A673 (cell line): ENCODE measurements at regions not wholly inside any gene's neighbourhood (a gene's known extent, or its start where the extent isn't known, plus 50 kb on each side); places are given as distances from the start of the nearest gene placed in this dataset.

Source experiments
- BruUV-seq: library from RNA; stranded (reverse); fragments of 400-500 nt; replicated peaks from 2 replicates; lab custom pipeline; 2021; lab: Mats Ljungman, UMichigan
- CTCF ChIA-PET: fragments of 300-600 bp; sonication (Branson Sonifier 250); formaldehyde crosslinking; loops from one replicate; lab custom pipeline; 2022; ENCODE audit warnings: antibody characterized with exemption; lab: Charles Lee
- POLR2A ChIA-PET: fragments of 300-600 bp; sonication (Branson Sonifier 250); formaldehyde crosslinking; loops from one replicate; lab custom pipeline; 2022; ENCODE audit warnings: antibody characterized with exemption; ENCODE audit not compliant: low non-redundant PET; lab: Charles Lee
- DNase-seq: peaks from one replicate; pipeline ENCODE4 v3.0.0-alpha.2; 2015; ENCODE audit warnings: low spot score
- H3K27ac ChIP-seq: fragments of 200-600 bp; sonication (generic); 2 replicates; pipeline ENCODE4 v1.5.1; 2016; ENCODE audit warnings: mixed run types, low read depth, mild to moderate bottlenecking, mixed read lengths, antibody characterized with exemption, low read length; ENCODE audit not compliant: poor library complexity, severe bottlenecking
- H3K27me3 ChIP-seq: fragments of 200-600 bp; sonication (generic); replicated peaks from 2 replicates; pipeline ENCODE4 v1.6.1; 2017; ENCODE audit warnings: mixed run types, low read depth, mild to moderate bottlenecking, mixed read lengths, antibody characterized with exemption, low read length; ENCODE audit not compliant: insufficient read depth, poor library complexity
- H3K36me3 ChIP-seq: fragments of 200-600 bp; sonication (generic); 2 replicates; pipeline ENCODE4 v1.6.1; 2016; ENCODE audit warnings: mixed run types, mild to moderate bottlenecking, mixed read lengths, antibody characterized with exemption, low read length; ENCODE audit not compliant: insufficient read depth, poor library complexity, severe bottlenecking
- H3K4me1 ChIP-seq: fragments of 200-600 bp; sonication (generic); 2 replicates; pipeline ENCODE4 v1.6.1; 2017; ENCODE audit warnings: mixed run types, mild to moderate bottlenecking, mixed read lengths, antibody characterized with exemption, low read length; ENCODE audit not compliant: insufficient read depth, poor library complexity, severe bottlenecking
- H3K4me3 ChIP-seq: fragments of 200-600 bp; sonication (generic); 2 replicates; pipeline ENCODE4 v1.5.1; 2016; ENCODE audit warnings: low read depth, mixed run types, mild to moderate bottlenecking, mixed read lengths, low read length; ENCODE audit not compliant: poor library complexity, severe bottlenecking
- H3K9me3 ChIP-seq: fragments of 200-600 bp; sonication (generic); 2 replicates; pipeline ENCODE4 v1.6.1; 2016; ENCODE audit warnings: mixed run types, low read depth, mild to moderate bottlenecking, mixed read lengths, antibody characterized with exemption, low read length; ENCODE audit not compliant: poor library complexity, severe bottlenecking
- CTCF ChIP-seq: fragments of 300-800, 200-600 bp; sonication (generic); conservative IDR thresholded peaks from 2 replicates; pipeline ENCODE4 v1.5.1; 2017; ENCODE audit warnings: low read depth, mild to moderate bottlenecking, antibody characterized with exemption, low read length, moderate library complexity, mixed read lengths
- EZH2 ChIP-seq: fragments of 200-600 bp; sonication (generic); IDR thresholded peaks from 2 replicates; pipeline ENCODE4 v1.6.1; 2017; ENCODE audit warnings: borderline replicate concordance, low read depth, mild to moderate bottlenecking, mixed read lengths, antibody characterized with exemption, low read length; ENCODE audit not compliant: poor library complexity, severe bottlenecking
- intact Hi-C: fragments of 100-400 bp; cut with micrococcal nuclease; formaldehyde crosslinking; loops from one replicate; pipeline ENCODE4 v1.10.0; 2022; ENCODE audit not compliant: unreplicated experiment

GRCh38 chr20:46801003-46801702 lies 91.7 kb downstream of the SLC2A10 start:
- no TSS peak for BruUV-seq
- Histone ChIP-seq H3K27me3 (peaks cover 44% of the 10 kb centered on the region), H3K36me3 (no peaks in the 10 kb centered on the region), H3K27ac (no peak overlapping the region), H3K9me3 (no peaks in the 10 kb centered on the region), H3K4me3 (no peak overlapping the region), H3K4me1 (no peaks in the 10 kb centered on the region)
- ChIA-PET CTCF (no interaction called here), POLR2A (no interaction called here)
- no peak for TF ChIP-seq EZH2
- no peak for TF ChIP-seq CTCF
- DNase-seq, result no peak
- intact Hi-C loops, result no loop called here

- H3K4me1 ChIP-seq, result no peaks in the 10 kb centered on the region
- H3K27ac ChIP-seq, result no peak overlapping the region
- POLR2A ChIA-PET, result no interaction called here
- no TSS peak for BruUV-seq
- TF ChIP-seq EZH2 (no peak), CTCF (no peak)
- H3K27me3 ChIP-seq, result peaks cover 44% of the 10 kb centered on the region
- no peak overlapping the region for H3K4me3 ChIP-seq
- no peaks in the 10 kb centered on the region for H3K9me3 ChIP-seq
- no peaks in the 10 kb centered on the region for H3K36me3 ChIP-seq
- CTCF ChIA-PET, result no interaction called here
- intact Hi-C loops, result no loop called here
- no peak for DNase-seq
These were observed 91.9 kb upstream of the EYA2 start for GRCh38 chr20:46802722-46803121.

- CTCF ChIA-PET, result no interaction called here
- H3K27ac ChIP-seq, result no peak overlapping the region
- no peak for DNase-seq
- intact Hi-C loops, result no loop called here
- no TSS peak for BruUV-seq
- H3K36me3 ChIP-seq, result no peaks in the 10 kb centered on the region
- H3K4me3 ChIP-seq, result no peak overlapping the region
- TF ChIP-seq CTCF (no peak), EZH2 (no peak)
- H3K27me3 ChIP-seq, result peaks cover 44% of the 10 kb centered on the region
- no peaks in the 10 kb centered on the region for H3K9me3 ChIP-seq
- POLR2A ChIA-PET, result no interaction called here
- no peaks in the 10 kb centered on the region for H3K4me1 ChIP-seq
These were observed 91.3 kb upstream of the EYA2 start for GRCh38 chr20:46803123-46804020.
